ENCODE measurements at regions not wholly inside any gene's neighbourhood (a gene's known extent, or its start where the extent isn't known, plus 50 kb on each side); places are given as distances from the start of the nearest gene placed in this dataset.

GRCh38 chr2:220006152-220006621 lies 378.8 kb downstream of the SLC4A3 start:
- H3K9me3 ChIP-seq (ENCODE audit: low read length), result no peaks in the 10 kb centered on the region
- H3K4me1 ChIP-seq (ENCODE audit: insufficient read depth, low read length), result peaks cover 8% of the 10 kb centered on the region; the same call in 1 of the 2 replicates
- no peak for TF ChIP-seq EZH2 (IDR thresholded peaks at IDR 0.05; ENCODE audit: low read length, unreplicated experiment)
- no peak for TF ChIP-seq CTCF (conservative IDR thresholded peaks at IDR 0.05; ENCODE audit: low read depth, low read length)
- no peak for TF ChIP-seq EZH2phosphoT487 (IDR thresholded peaks at IDR 0.05; ENCODE audit: borderline replicate concordance, low read length)
- no TSS peak for BruUV-seq (replicated peaks)
- no peak overlapping the region for H3K4me3 ChIP-seq (ENCODE audit: low read length)
- no peaks in the 10 kb centered on the region for H3F3A ChIP-seq (ENCODE audit: low read length, unreplicated experiment)
- no peaks in the 10 kb centered on the region for H3K79me2 ChIP-seq (ENCODE audit: low read length)
- no peak overlapping the region for H3K4me2 ChIP-seq (ENCODE audit: low read length)
- H4K20me1 ChIP-seq (ENCODE audit: low read length), result no peaks in the 10 kb centered on the region
- intact Hi-C loops (cut with micrococcal nuclease), result no loop called here
- no peak overlapping the region for H3K27ac ChIP-seq (ENCODE audit: low read length)
- H2AFZ ChIP-seq (ENCODE audit: low read length), result no peak overlapping the region
- ChIA-PET CTCF (no interaction called here), POLR2A (ENCODE audit: unreplicated experiment) (no interaction called here)
- H3K9me2 ChIP-seq (replicated peaks; ENCODE audit: low read length), result no peaks in the 10 kb centered on the region
- no peak for ATAC-seq
- DNase-seq, result no peak
- H3K36me3 ChIP-seq (ENCODE audit: low read depth, low read length), result no peaks in the 10 kb centered on the region
- no peaks in the 10 kb centered on the region for H3K27me3 ChIP-seq (ENCODE audit: low read length)
- H3K9ac ChIP-seq (ENCODE audit: low read length), result no peak overlapping the region

DNA sequence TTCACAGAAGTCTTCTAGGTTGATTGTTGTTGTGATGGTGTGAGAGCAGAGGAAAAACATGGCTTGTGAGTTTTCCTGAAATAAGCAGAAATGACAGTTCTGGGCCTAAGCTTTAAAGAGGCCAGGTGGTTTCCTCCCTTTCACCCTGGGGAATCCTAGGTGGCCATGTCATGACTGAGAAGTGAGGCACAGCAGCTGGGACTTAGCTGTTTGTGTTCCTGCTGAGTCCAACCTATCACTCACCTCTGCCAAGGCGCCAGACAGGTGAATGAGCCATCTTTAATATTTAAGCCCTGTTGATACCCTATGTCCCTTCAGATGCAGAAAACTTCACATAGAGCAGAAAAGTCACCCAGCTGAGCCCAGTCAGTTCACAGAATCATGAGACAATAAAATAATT lies 384.4 kb downstream of the SLC4A3 start:
- ATAC-seq (no peak), DNase-seq (no peak)
- H3K4me3 ChIP-seq (ENCODE audit: low read length), result no peak overlapping the region
- no peaks in the 10 kb centered on the region for H3K27me3 ChIP-seq (ENCODE audit: low read length)
- no peak overlapping the region for H3K27ac ChIP-seq (ENCODE audit: low read length)
- no peak for TF ChIP-seq CTCF (conservative IDR thresholded peaks at IDR 0.05; ENCODE audit: low read depth, low read length)
- no peak for TF ChIP-seq EZH2 (IDR thresholded peaks at IDR 0.05; ENCODE audit: low read length, unreplicated experiment)
- TF ChIP-seq EZH2phosphoT487 (IDR thresholded peaks at IDR 0.05; ENCODE audit: borderline replicate concordance, low read length), result no peak
- no peaks in the 10 kb centered on the region for H3F3A ChIP-seq (ENCODE audit: low read length, unreplicated experiment)
- H3K9me3 ChIP-seq (ENCODE audit: low read length), result no peaks in the 10 kb centered on the region
- H3K4me2 ChIP-seq (ENCODE audit: low read length), result no peak overlapping the region
- no peaks in the 10 kb centered on the region for H3K36me3 ChIP-seq (ENCODE audit: low read depth, low read length)
- ChIA-PET CTCF (no interaction called here), POLR2A (ENCODE audit: unreplicated experiment) (interaction anchor here (0.8 kb wide), 1 partner anchor 1980 kb away, joined by 5 read pairs; no protein-coding TSS in a partner anchor)
- no peaks in the 10 kb centered on the region for H3K4me1 ChIP-seq (ENCODE audit: insufficient read depth, low read length)
- no peaks in the 10 kb centered on the region for H3K9me2 ChIP-seq (replicated peaks; ENCODE audit: low read length)
- H4K20me1 ChIP-seq (ENCODE audit: low read length), result no peaks in the 10 kb centered on the region
- H3K79me2 ChIP-seq (ENCODE audit: low read length), result no peaks in the 10 kb centered on the region
- BruUV-seq (replicated peaks), result no TSS peak
- H3K9ac ChIP-seq (ENCODE audit: low read length), result no peak overlapping the region
- intact Hi-C loops (cut with micrococcal nuclease), result no loop called here
- no peak overlapping the region for H2AFZ ChIP-seq (ENCODE audit: low read length)

DNA sequence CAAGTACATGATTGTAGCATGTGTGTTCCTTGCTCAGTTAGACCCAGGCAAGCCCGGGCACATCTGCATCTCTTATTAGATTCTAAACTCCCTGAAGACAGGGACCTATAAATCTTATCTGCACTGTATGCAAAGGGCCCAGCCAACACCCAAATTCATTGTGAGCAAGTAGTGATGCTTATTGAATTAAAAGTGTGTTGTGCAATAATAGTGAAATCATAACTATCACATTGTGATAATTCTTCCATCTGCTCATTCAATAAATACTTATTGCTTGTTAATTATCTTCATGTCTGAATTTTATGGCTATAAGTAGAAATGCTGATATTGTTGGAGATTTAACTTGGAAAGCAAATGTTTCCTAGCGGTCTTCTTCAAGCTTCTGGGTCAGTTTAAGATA lies 387.5 kb downstream of the SLC4A3 start:
- no peak overlapping the region for H2AFZ ChIP-seq (ENCODE audit: low read length)
- H3K36me3 ChIP-seq (ENCODE audit: low read depth, low read length), result no peaks in the 10 kb centered on the region
- no peak overlapping the region for H3K27ac ChIP-seq (ENCODE audit: low read length)
- H3K9ac ChIP-seq (ENCODE audit: low read length), result no peak overlapping the region
- H3K9me2 ChIP-seq (replicated peaks; ENCODE audit: low read length), result no peaks in the 10 kb centered on the region
- no peaks in the 10 kb centered on the region for H3K79me2 ChIP-seq (ENCODE audit: low read length)
- ChIA-PET POLR2A (ENCODE audit: unreplicated experiment) (no interaction called here), CTCF (no interaction called here)
- TF ChIP-seq CTCF (conservative IDR thresholded peaks at IDR 0.05; ENCODE audit: low read depth, low read length) (no peak), EZH2 (IDR thresholded peaks at IDR 0.05; ENCODE audit: low read length, unreplicated experiment) (no peak)
- H3K4me2 ChIP-seq (ENCODE audit: low read length), result no peak overlapping the region
- no peaks in the 10 kb centered on the region for H3F3A ChIP-seq (ENCODE audit: low read length, unreplicated experiment)
- H3K4me1 ChIP-seq (ENCODE audit: insufficient read depth, low read length), result no peaks in the 10 kb centered on the region
- intact Hi-C loops (cut with micrococcal nuclease), result no loop called here
- no peaks in the 10 kb centered on the region for H3K9me3 ChIP-seq (ENCODE audit: low read length)
- DNase-seq, result no peak
- no peaks in the 10 kb centered on the region for H3K27me3 ChIP-seq (ENCODE audit: low read length)
- no peak for ATAC-seq
- H3K4me3 ChIP-seq (ENCODE audit: low read length), result no peak overlapping the region
- no TSS peak for BruUV-seq (replicated peaks)
- H4K20me1 ChIP-seq (ENCODE audit: low read length), result no peaks in the 10 kb centered on the region
